HepG2 (cell line): ENCODE measurements at regions not wholly inside any gene's neighbourhood (a gene's known extent, or its start where the extent isn't known, plus 50 kb on each side); places are given as distances from the start of the nearest gene placed in this dataset.

Source experiments
- CENPT ChIP-seq: sonication (generic); formaldehyde crosslinking; IDR thresholded peaks from 2 replicates; pipeline ENCODE4 v1.8.0; 2022; ENCODE audit warnings: low read depth, mild to moderate bottlenecking, moderate library complexity, missing genetic modification reagents
- CTCF ChIP-seq: sonication (generic); formaldehyde crosslinking; IDR thresholded peaks from 2 replicates; pipeline ENCODE4 v1.5.0; 2020; ENCODE audit warnings: mild to moderate bottlenecking, missing genetic modification reagents, moderate library complexity
- HNRNPUL1 ChIP-seq: fragments of 200-400 bp; formaldehyde crosslinking; IDR thresholded peaks from 2 replicates; pipeline ENCODE4 v1.6.1; 2017; ENCODE audit warnings: low read depth, mild to moderate bottlenecking, low read length, moderate library complexity
- U2AF1 ChIP-seq: fragments of 200-400 bp; formaldehyde crosslinking; optimal IDR thresholded peaks from 2 replicates; pipeline ENCODE3; 2017; ENCODE audit warnings: mild to moderate bottlenecking, low read depth, low read length
- ZNF138 ChIP-seq: sonication (generic); formaldehyde crosslinking; IDR thresholded peaks from 2 replicates; pipeline ENCODE4 v1.5.0; 2020; ENCODE audit warnings: mild to moderate bottlenecking, low read depth, missing genetic modification reagents
- ZNF512 ChIP-seq: sonication (generic); formaldehyde crosslinking; IDR thresholded peaks from 2 replicates; pipeline ENCODE4 v1.4.0; 2020; ENCODE audit warnings: mild to moderate bottlenecking, missing genetic modification reagents

- TF ChIP-seq ZNF512 (CRISPR knock-in tag) (no peak), U2AF1 (no peak), HNRNPUL1 (no peak), ZNF138 (CRISPR knock-in tag) (no peak), CENPT (CRISPR knock-in tag) (no peak), CTCF (CRISPR knock-in tag) (no peak)
Observed at GRCh38 chr6:126716826-126717509, 377.1 kb downstream of the CENPW start.
